Stomach (tissue), 4 donors: ENCODE measurements at regions not wholly inside any gene's neighbourhood (a gene's known extent, or its start where the extent isn't known, plus 50 kb on each side); places are given as distances from the start of the nearest gene placed in this dataset.

ENCODE experiments used
- CTCF ChIP-seq, 7 experiments: fragments of 450-650 bp in 4 of 7; fragments of 200-600 bp in 3 of 7; sonication (generic) in 3 of 7; IDR thresholded peaks; one replicate each; pipeline ENCODE4 v1.5.1; 2016 to 2019; ENCODE audit warnings: antibody characterized with exemption in 7 of 7, control low read depth in 2 of 7, mild to moderate bottlenecking in 1 of 7
- POLR2A ChIP-seq, 4 donors: fragments of 450-650 bp; IDR thresholded peaks; one replicate each; pipeline ENCODE4 v1.6.1; 2016; ENCODE audit warnings: antibody characterized with exemption in 4 of 4, control low read depth in 2 of 4, mild to moderate bottlenecking in 1 of 4, moderate library complexity in 1 of 4
- POLR2AphosphoS5 ChIP-seq, 3 donors: sonication (generic); formaldehyde crosslinking; IDR thresholded peaks; one replicate each; pipeline ENCODE4 v1.6.1; 2016; ENCODE audit warnings: antibody characterized with exemption in 3 of 3

GRCh38 chr6:126631363-126631762 lies 291.4 kb downstream of the CENPW start:
- TF ChIP-seq POLR2A (IDR thresholded peaks at IDR 0.05) (no peak), CTCF (IDR thresholded peaks at IDR 0.05) (no peak), POLR2AphosphoS5 (IDR thresholded peaks at IDR 0.05) (no peak)
